Stimulated activated CD4-positive, alpha-beta T cell treated with anti-CD3 and anti-CD28 coated beads, Interleukin-1b, Interleukin-23, amount 100 ng/mL, for 24 hours (primary cell): ENCODE measurements at regions not wholly inside any gene's neighbourhood (a gene's known extent, or its start where the extent isn't known, plus 50 kb on each side); places are given as distances from the start of the nearest gene placed in this dataset.
"Not testable (repeated sequence)": the region's sequence is repeated elsewhere in the genome, so short reads cannot be mapped to it uniquely, and the experiment has no call there.

ENCODE experiments used
- DNase-seq, 4 experiments: peaks; one replicate each; pipeline ENCODE4 v3.0.0-alpha.2; 2020; ENCODE audit warnings: low read depth in 4 of 4, low spot score in 1 of 4

DNA sequence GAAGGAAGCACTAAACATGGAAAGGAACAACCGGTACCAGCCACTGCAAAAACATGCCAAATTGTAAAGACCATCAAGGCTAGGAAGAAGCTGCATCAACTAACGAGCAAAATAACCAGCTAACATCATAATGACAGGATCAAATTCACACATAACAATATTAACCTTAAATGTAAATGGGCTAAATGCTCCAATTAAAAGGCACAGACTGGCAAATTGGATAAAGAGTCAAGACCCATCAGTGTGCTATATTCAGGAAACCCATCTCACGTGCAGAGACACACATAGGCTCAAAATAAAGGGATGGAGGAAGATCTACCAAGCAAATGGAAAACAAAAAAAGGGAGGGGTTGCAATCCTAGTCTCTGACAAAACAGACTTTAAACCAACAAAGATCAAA, 126.3 kb upstream of the CAV2 start:
- not testable (repeated sequence) for DNase-seq

DNA sequence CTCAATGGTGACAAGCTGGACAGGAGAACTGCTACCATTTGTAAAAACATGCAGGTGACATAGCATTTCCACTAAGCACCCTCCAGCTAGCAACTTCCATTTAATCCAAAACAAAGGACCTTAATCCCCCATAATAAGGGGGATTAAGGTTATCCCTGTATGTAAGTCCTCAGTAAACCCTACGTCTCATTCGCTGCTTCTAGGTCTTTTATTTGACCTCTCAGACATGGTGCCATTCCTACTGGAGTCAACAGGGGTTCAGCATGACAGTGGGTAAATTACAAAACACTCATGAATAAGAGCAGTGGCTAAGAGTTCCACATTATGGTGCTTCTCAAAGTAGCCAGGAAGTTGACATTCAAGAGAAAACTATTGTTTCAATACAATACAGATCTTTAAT, 121.8 kb upstream of the CAV2 start:
- DNase-seq: no peak

DNA sequence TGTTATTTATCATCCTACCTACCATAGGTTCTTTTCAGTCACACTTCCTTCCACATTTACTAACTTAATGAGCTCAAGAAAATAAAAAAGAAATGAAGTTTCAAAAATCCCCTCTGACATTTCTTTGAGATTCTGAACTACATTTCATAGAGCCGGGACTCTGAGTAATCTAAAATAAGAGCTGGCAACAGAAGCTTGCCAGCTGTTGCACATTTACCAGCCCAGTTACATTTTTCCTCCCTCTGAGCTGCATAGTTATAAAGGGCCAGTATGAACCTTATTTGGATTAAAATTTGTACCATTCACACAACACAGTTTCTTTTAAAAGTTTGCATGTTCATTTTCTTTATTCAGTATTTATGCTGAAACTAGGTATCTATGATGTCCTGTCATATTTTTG, 119.5 kb upstream of the CAV2 start:
- DNase-seq: no peak

DNA sequence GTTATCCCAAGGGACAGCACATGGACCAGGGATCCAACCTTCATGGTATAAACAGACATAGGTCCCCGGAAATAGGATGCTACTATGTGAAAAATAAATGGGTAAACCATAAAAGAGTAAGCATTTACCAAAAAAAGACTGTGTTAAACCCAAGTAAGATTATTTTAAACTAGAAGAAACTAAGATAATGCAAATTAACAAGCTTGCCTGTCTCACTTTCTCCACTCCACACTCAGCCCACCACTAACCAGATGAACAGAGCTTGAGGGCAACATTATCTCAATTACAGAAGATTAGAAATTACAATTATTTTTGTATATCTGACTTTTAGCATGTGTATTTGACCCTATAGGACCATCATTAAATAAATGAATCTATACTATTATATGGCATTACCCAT, 117.2 kb upstream of the CAV2 start:
- no peak for DNase-seq

DNA sequence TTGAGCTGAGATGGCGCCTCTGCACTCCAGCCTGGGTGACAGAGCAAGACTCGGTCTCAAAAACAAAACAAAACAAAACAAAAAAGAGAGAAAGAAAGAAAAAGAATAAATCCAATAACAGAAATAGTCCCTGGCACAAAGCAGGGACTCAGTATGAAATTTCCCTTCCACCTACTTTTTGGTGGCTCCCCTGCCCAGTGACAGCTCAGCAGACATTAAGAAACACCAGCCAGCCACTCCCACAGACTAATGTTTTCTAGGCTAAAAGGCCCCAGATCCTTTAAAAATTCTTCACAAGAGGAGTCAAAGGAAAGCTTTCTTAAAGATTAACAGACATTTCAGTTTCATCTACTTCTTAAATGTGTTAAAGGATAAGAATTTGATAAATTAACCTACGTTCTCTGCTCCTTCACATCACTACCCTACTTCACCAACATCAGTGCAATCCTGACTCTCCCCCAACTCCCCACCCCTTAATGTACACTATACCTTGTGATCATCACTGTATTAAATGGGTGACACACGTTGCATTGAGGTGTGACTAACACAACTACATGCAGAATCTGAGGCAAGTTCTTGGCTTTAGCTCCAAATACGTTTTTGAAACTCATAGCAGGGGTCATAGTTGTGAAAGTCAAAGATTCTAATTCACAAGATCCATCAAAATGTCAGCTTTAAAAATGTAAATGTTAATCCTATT, 114.5 kb upstream of the CAV2 start:
- no peak for DNase-seq

DNA sequence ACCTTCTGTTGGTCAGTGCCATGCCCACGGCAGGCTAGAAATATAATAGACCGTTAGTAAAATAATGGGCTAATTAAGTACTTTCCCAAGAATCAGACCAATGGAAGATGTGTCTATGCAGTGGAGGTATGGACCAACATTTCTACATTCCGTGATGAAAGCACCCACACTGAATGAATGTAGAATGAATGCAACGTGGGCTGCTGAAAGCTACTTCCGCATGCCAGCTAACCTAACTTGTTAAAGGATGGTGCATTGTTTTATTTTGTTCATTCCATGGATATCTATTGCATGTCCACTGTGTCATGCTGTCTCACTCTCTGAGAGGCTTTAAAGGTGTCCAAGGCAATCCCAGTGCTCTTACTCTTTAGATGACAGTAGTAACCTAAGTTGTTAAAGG, 112.9 kb upstream of the CAV2 start:
- no peak for DNase-seq

DNA sequence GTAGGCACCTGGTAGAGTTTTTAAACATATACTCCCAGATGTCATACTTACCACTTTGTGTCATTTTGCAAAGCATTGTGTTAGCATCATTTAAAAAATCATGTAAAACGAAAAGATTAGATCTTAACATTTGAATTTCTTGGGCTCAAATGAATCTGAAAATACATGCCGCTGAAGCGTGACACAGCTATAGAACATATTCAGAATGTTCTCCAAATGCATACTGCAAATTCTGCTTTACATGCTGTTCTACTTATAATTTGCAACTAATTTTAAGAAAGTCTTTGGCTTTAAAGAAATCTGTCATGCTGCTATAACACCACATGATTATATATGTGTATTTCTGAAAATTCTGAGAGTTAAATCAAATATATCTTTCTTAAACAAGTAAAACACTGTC, 109.2 kb upstream of the CAV2 start:
- DNase-seq: no peak

DNA sequence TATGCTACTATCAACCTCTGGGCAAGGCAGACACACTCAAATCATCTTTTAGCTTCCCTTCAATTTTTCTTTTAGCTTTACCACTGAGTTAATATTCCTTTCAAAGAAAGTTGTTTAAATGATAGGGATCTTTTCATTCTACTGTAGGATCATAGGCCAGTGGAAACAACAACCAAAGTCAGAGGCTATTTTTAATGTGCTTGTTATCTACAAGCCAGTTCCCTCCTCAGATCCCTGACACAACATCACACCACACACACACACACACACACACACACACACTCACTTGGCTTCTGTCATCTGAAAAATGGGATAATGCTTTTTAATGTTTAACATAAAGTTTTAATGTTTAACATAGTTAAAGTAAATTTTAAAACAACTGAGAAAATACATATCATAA, 106.7 kb upstream of the CAV2 start:
- DNase-seq: no peak

DNA sequence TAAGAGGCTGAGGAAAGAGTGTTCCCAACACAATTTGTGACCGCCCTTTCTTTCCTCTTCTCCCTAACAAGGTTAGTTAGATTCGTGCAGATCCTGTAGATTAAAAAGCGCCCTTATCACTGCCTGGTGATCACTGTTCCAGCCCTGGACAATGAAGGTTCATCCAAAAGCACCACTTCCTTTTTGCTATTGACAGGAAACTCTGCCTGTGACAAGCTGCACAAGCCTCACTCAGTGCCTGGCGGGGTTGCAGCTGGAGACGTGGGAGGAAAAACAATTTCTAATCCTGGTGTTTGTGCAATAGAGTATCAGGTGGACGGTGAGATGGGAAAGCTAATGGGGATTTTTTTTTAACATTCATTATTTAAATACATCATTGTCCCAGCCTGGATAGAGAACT, 105.9 kb upstream of the CAV2 start:
- no peak for DNase-seq

DNA sequence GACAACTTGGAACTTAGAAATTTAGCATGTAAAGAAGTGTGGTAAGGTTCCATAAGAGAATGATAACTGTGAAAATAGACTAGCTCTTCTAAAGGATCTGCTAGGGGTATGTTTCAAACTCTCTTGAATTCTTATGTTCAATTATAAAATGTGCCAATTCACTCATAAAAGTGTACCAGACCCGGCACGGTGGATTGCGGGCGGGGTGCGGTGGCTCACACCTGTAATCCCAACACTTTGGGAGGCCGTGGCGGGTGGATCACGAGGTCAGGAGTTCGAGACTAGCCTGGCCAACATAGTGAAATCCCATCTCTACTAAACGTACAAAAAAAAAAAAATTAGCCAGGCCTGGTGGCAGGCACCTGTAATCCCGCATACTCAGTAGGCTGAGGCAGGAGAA, 105.4 kb upstream of the CAV2 start:
- DNase-seq: no peak

DNA sequence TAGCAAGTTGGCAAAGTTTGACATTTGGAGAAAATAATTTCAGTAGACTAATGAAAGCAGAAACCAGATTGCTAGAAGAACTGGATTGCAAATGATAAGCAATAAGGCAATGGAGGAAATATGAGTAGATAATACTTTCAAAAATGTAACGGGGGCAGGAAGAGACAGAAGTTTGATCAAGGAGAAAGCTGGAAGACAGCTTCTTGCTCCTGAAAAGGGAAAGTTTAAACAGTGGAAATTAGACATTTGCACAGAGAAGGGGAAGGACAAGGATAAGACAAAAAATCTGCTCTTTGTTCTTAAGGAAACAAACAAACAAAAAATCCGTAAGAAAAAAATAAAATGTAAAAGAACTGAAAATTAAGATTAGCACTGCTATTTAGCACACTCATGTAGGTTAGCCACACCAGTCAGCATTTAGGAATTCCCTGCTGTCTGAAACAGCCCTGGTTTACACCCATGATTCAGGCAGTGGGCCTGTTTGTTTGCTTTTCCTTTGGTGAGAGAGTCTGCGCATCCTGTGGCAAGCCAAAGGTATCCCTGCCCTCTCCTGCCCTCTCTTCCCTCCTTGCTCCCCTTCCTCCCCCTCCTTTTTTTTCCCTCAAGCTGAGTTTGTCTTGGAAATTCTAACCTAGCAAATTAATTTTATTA, 104.3 kb upstream of the CAV2 start:
- DNase-seq: no peak

DNA sequence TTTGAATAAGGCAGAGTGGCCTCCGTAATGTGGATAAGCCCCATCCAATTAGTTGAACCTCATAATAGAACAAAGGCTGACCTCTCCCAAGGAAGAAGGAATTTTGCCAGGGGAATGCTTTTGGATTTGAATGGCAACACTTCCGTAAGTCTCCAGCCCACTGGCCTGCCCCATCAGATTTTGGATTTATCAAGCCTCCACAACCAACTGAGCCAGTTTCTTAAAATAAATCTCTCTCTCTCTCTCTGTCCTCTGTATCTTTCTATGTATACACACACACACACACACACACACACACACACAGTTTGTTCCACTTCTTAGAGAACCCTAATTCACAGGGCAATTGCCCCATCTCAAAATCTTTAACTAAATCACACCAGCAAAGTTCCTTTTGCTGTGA, 100.9 kb upstream of the CAV2 start:
- DNase-seq: no peak

DNA sequence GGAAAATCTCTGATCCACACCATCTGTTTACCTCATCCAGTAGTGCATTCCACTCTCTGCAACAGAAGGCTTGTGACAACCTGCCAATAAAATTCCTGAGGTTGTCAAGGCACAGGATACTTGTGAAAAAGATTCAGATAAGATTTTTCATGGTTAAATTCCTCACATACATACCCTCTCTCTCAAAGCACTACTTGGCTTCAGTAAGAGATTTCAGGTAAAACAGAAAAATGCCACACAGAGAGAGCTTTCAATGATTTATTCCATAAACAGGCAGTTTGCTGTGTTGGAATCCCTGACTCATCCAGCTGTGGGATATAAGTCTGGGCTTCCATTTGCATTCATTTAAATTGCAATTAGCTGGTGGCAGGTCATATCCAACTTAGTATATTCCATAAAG, 99.7 kb upstream of the CAV2 start:
- DNase-seq: no peak

DNA sequence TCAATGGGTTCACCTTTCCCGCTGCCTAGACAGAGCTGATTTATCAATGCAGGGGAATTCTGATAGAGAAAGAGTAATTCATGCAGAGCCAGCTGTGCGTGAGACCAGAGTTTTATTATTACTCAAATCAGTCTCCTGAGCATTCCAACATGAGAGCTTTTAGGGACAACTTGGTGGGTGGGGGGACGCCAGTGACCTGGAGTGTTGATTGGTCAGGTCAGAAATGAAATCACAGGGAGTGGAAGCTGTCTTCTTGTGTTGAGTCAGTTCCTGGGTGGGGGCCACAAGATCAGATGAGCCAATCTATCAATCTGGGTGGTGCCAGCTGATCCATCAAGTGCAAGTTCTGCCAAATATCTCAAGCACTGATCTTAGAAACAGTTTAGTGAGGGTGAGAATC, 99.0 kb upstream of the CAV2 start:
- no peak for DNase-seq

DNA sequence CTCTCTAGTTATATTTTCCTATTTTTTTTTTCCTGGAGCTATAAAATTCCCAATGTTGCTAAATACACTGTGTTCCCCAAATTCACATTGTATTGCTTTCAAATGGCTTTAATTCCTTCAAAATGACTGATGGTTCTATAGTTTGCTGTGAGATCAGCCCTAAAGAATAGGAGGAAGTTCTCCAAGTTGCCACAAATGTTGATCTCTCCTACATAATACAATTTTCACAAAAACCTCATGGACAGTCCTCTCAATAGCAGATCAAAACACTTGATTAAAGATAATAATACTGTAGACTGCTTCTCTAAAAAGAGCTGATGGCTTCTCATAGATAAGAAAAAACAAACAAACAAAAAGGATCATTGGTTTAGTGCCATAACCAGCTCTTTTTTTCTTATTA, 97.8 kb upstream of the CAV2 start:
- no peak for DNase-seq

DNA sequence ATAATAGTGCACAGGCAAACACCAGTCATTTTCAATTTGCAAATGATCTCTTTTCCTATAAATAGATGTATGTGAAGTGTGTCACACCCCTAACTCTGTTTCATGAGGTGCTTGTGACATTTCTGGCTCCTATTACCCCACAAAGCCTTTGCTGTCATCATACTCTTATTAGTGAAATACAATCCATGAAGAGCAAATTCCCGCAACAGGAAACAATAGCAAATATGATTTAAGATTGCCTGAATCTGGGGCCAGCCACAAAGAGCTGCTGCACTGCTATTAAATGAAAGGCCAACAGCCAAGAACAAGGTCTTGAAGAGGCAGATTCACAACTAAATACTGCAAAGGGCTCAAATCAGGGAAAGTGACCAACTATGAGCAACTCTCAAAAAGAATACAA, 96.3 kb upstream of the CAV2 start:
- DNase-seq: no peak

DNA sequence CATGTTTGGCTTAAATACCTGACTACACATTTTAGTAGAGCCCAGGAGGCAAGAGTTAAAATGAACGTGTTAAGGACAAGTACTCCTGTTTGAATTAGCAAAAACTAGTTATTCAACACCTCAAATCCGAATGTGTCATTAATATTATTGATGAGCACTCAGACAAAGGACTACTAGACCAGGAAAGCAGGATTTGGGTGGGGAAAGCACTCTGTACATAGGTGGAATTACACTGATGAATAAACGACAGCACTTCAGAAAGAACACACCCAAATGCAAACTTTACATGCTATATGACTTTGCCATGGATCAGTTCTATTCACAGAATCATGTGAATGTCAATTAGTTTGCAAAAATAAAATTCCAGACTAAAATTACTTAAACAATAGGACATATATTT, 95.1 kb upstream of the CAV2 start:
- no peak for DNase-seq

DNA sequence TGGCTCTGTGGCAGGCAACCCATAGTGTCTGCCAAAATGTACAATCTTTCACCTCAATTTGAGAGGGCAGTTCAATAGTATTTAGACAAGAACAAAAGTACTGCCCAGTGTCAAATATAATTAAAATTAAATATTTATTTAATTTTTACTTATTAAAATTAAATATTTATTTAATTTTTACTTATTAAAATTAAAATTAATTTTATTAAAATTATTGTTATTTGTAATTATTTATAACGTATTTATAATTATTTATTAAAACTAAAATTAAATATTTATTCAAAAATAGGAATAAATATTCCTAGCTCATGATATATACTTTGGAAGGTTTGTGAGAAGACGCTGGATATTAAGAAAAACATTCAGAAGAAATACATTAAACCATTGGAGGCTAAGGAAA, 93.7 kb upstream of the CAV2 start:
- no peak for DNase-seq

DNA sequence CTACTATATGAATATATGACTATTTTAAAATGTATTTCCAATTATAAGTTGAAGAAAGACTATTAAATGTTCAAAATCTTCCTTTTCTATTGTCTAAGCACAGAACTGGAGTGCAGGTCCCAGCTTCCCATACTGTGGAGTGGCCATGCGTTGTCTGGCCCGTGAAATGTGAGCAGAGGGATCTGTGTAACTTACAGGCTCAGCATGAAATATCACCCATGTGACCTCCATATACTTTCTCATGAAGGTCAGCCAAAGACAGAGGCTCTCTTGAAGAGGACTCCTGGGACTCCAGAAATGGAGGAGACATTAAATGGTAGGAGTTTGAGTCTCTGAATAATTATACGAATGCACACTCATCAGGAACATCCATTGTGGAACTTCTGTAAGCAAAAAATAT, 92.4 kb upstream of the CAV2 start:
- no peak for DNase-seq

DNA sequence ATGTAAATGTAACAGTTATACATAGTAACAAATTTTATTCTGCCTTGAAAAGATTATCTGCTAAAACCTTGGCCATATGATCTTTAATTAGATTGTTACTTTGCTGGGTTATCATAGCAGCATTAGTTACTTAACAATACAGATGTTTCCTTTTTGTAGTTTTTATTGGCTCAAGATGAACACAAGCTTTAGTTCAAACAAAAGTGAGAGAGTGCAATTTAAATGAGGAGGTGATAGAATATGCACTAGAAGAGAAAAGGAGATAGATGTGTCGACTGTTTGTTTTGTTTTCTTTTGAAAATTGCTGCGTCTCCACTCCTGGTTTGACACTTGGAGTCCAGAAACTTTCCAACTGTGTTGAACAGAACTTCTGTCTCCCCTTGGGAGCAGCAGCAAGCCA, 91.4 kb upstream of the CAV2 start:
- DNase-seq: no peak

DNA sequence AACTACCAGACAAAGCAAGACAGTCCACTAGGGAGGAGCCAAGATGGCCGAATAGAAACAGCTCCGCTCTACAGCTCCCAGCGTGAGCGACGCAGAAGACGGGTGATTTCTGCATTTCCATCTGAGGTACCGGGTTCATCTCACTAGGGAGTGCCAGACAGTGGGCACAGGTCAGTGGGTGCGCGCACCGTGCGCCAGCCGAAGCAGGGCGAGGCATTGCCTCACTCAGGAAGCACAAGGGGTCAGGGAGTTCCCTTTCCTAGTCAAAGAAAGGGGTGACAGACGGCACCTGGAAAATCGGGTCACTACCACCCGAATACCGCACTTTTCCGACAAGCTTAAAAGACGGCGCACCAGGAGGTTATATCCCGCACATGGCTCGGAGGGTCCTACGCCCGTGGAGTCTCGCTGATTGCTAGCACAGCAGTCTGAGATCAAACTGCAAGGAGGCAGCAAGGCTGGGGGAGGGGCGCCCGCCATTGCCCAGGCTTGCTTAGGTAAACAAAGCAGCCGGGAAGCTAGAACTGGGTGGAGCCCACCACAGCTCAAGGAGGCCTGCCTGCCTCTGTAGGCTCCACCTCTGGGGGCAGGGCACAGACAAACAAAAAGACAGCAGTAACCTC, 90.6 kb upstream of the CAV2 start:
- DNase-seq: not testable (repeated sequence)

DNA sequence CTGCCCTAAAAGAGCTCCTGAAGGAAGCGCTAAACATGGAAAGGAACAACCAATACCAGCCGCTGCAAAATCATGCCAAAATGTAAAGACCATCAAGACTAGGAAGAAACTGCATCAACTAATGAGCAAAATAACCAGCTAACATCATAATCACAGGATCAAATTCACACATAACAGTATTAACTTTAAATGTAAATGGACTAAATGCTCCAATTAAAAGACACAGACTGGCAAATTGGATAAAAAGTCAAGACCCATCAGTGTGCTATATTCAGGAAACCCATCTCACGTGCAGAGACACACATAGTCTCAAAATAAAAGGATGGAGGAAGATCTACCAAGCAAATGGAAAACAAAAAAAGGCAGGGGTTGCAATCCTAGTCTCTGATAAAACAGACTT, 88.8 kb upstream of the CAV2 start:
- not testable (repeated sequence) for DNase-seq
